HCT116 (cell line): ENCODE measurements at regions not wholly inside any gene's neighbourhood (a gene's known extent, or its start where the extent isn't known, plus 50 kb on each side); places are given as distances from the start of the nearest gene placed in this dataset.

ENCODE experiments used
- ATAC-seq: fragments of 200-7000 bp; cut with Tn5 transposase; 2 replicates; pipeline ENCODE4 v1.9.1; 2020; ENCODE audit warnings: mild to moderate bottlenecking, moderate library complexity
- BruUV-seq: library from RNA; stranded (reverse); fragments of 400-500 nt; replicated peaks from 2 replicates; lab custom pipeline; 2021; lab: Mats Ljungman, UMichigan
- CTCF ChIA-PET: fragments of 300-600 bp; sonication (Branson Sonifier 250); formaldehyde crosslinking; loops from one replicate; lab custom pipeline; 2021; ENCODE audit warnings: antibody characterized with exemption; lab: Charles Lee
- POLR2A ChIA-PET: fragments of 300-600, 350-600 bp; sonication (Branson Sonifier 250); formaldehyde crosslinking; loops from one replicate; lab custom pipeline; 2021; ENCODE audit warnings: antibody characterized with exemption; lab: Charles Lee
- RAD21 ChIA-PET, 2 experiments: fragments of 300-600 bp; sonication (Branson Sonifier 250); formaldehyde crosslinking; loops; one replicate each; lab custom pipeline; 2023; ENCODE audit warnings: low total read pairs in 2 of 2; ENCODE audit not compliant: uncharacterized antibody in 2 of 2, unreplicated experiment in 2 of 2, low non-redundant PET in 1 of 2; lab: Charles Lee
- DNase-seq: peaks from one replicate; pipeline ENCODE4 v3.0.0-alpha.2; 2010; ENCODE audit warnings: low read depth, low spot score
- H2AFZ ChIP-seq: fragments of 200-600 bp; shearing (Covaris generic), sonication (generic); 2 replicates; pipeline ENCODE4 v1.6.1; 2017; ENCODE audit warnings: low read depth, mixed run types, mixed read lengths, antibody characterized with exemption, low read length; ENCODE audit not compliant: poor library complexity, severe bottlenecking
- H3K27ac ChIP-seq: 2 replicates; pipeline ENCODE4 v1.5.1; 2012; ENCODE audit warnings: low read depth, low read length
- H3K27me3 ChIP-seq: fragments of 200-600 bp; sonication (generic); 2 replicates; pipeline ENCODE4 v1.6.1; 2016; ENCODE audit warnings: mixed run types, low read length, mixed read lengths; ENCODE audit not compliant: insufficient read depth
- H3K36me3 ChIP-seq, 2 experiments: fragments of 200-500 bp in 1 of 2; fragments of 200-600 bp in 1 of 2; sonication (Bioruptor generic) in 1 of 2; sonication (generic) in 1 of 2; 2 replicates each; pipeline versions ENCODE4 v1.5.1 to v1.6.1; 2014 to 2016; ENCODE audit warnings: low read length in 2 of 2, inconsistent platforms in 1 of 2, mixed read lengths in 1 of 2, mixed run types in 1 of 2; ENCODE audit not compliant: insufficient read depth in 2 of 2, control insufficient read depth in 1 of 2
- H3K4me1 ChIP-seq, 2 experiments: fragments of 200-600 bp in 1 of 2; sonication (generic) in 1 of 2; 2 replicates each; pipeline versions ENCODE4 v1.5.1 to v1.6.1; 2012 to 2017; ENCODE audit warnings: low read length in 2 of 2, inconsistent platforms in 1 of 2, mild to moderate bottlenecking in 1 of 2, mixed read lengths in 1 of 2, mixed run types in 1 of 2, moderate library complexity in 1 of 2; ENCODE audit not compliant: insufficient read depth in 2 of 2, control insufficient read depth in 1 of 2
- H3K4me2 ChIP-seq: fragments of 200-600 bp; sonication (generic); 2 replicates; pipeline ENCODE4 v1.6.1; 2017; ENCODE audit warnings: mixed run types, low read length, mixed read lengths
- H3K4me3 ChIP-seq, 2 experiments: fragments of 200-600 bp in 1 of 2; sonication (generic) in 1 of 2; replicated peaks in 1 of 2; 2 replicates each; pipeline ENCODE4 v1.5.1; 2011 to 2016; ENCODE audit warnings: low read length in 2 of 2, control low read depth in 1 of 2, low read depth in 1 of 2, mild to moderate bottlenecking in 1 of 2, mixed read lengths in 1 of 2, mixed run types in 1 of 2
- H3K79me2 ChIP-seq: fragments of 200-600 bp; sonication (generic); 2 replicates; pipeline ENCODE4 v1.6.1; 2017; ENCODE audit warnings: mild to moderate bottlenecking, mixed run types, low read length, moderate library complexity, mixed read lengths; ENCODE audit not compliant: insufficient read depth
- H3K9ac ChIP-seq: fragments of 200-600 bp; sonication (generic); 2 replicates; pipeline ENCODE4 v1.6.1; 2016; ENCODE audit warnings: low read length, mixed read lengths
- H3K9me2 ChIP-seq: fragments of 200-600 bp; sonication (generic), shearing (Covaris generic); 2 replicates; pipeline ENCODE4 v1.6.1; 2017; ENCODE audit warnings: mixed run types, mild to moderate bottlenecking, moderate library complexity; ENCODE audit not compliant: insufficient read depth
- H3K9me3 ChIP-seq, 2 experiments: fragments of 200-500 bp in 1 of 2; fragments of 200-600 bp in 1 of 2; sonication (Bioruptor generic) in 1 of 2; sonication (generic) in 1 of 2; 2 replicates each; pipeline ENCODE4 v1.6.1; 2014 to 2017; ENCODE audit warnings: low read length in 2 of 2, mixed read lengths in 2 of 2, inconsistent platforms in 1 of 2, low read depth in 1 of 2, mild to moderate bottlenecking in 1 of 2, mixed run types in 1 of 2, moderate library complexity in 1 of 2; ENCODE audit not compliant: control insufficient read depth in 1 of 2, insufficient read depth in 1 of 2
- H4K20me1 ChIP-seq: fragments of 200-600 bp; sonication (generic), shearing (Covaris generic); 2 replicates; pipeline ENCODE4 v1.6.1; 2017; ENCODE audit warnings: mixed run types, mild to moderate bottlenecking, moderate library complexity; ENCODE audit not compliant: insufficient read depth
- JUND ChIP-seq: IDR thresholded peaks from 2 replicates; pipeline ENCODE4 v1.6.1; 2012
- SRF ChIP-seq: IDR thresholded peaks from 2 replicates; pipeline ENCODE4 v1.6.1; 2012; ENCODE audit warnings: low read depth
- ZNF274 ChIP-seq: fragments of 200-500 bp; sonication (Bioruptor generic); IDR thresholded peaks from 2 replicates; pipeline ENCODE4 v1.6.1; 2014; ENCODE audit warnings: mild to moderate bottlenecking, low read depth, low read length, inconsistent platforms
- intact Hi-C: fragments of 100-400 bp; cut with micrococcal nuclease; formaldehyde crosslinking; loops from 2 replicates; pipeline ENCODE4 v1.10.0; 2022
- TF ChIP-seq, protein P1 (sequence below): IDR thresholded peaks from 2 replicates; pipeline ENCODE4 v1.6.1; 2012

DNA sequence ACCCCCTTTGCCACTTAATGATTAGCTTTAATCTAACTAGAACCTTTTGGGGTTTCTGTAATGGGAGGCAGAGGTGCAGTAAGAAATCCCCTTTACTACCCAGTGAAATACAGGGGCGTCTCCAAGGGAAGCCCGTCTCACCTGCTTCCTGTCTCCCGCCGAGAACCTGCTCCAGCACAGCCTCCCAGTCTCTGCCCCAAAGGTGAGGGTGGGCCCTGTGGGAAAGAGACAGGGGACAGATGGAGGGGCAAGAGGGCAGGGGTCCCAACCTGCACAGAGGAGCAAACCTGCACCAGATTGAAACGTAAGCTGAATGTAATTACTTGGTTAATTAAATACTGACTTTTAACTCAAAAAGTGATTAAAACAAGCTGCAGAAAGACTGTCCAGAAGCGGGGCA lies 474.2 kb upstream of the SULF2 start:
- RAD21 ChIA-PET, result no interaction called here
- H3K4me1 ChIP-seq, result no peaks in the 10 kb centered on the region
- POLR2A ChIA-PET, result no interaction called here
- no peaks in the 10 kb centered on the region for H3K79me2 ChIP-seq
- H3K27ac ChIP-seq, result no peak overlapping the region
- no peak overlapping the region for H3K4me3 ChIP-seq
- CTCF ChIA-PET, result no interaction called here
- intact Hi-C loops, result no loop called here
- no peak overlapping the region for H3K4me2 ChIP-seq
- BruUV-seq, result no TSS peak
- peaks cover 22% of the 10 kb centered on the region; the same call in 1 of the 2 replicates for H3K27me3 ChIP-seq
- no peak for ATAC-seq
- H3K9ac ChIP-seq, result no peak overlapping the region
- no peak for TF ChIP-seq JUND
- DNase-seq, result no peak
- H3K9me3 ChIP-seq, result no peaks in the 10 kb centered on the region
- H3K36me3 ChIP-seq, result no peaks in the 10 kb centered on the region
- H4K20me1 ChIP-seq, result no peaks in the 10 kb centered on the region
- no peak overlapping the region for H2AFZ ChIP-seq
- H3K9me2 ChIP-seq, result no peaks in the 10 kb centered on the region

GRCh38 chr20:48257833-48258232 lies 472.6 kb upstream of the SULF2 start:
- Histone ChIP-seq H3K9ac (no peak overlapping the region), H3K27ac (no peak overlapping the region), H3K4me1 (no peaks in the 10 kb centered on the region), H2AFZ (no peak overlapping the region), H3K4me3 (no peak overlapping the region), H4K20me1 (no peaks in the 10 kb centered on the region), H3K9me2 (no peaks in the 10 kb centered on the region), H3K9me3 (no peaks in the 10 kb centered on the region), H3K4me2 (no peak overlapping the region), H3K36me3 (no peaks in the 10 kb centered on the region), H3K79me2 (no peaks in the 10 kb centered on the region), H3K27me3 (peaks cover 17% of the 10 kb centered on the region; the same call in 1 of the 2 replicates)
- POLR2A ChIA-PET, result no interaction called here
- TF ChIP-seq SRF (no peak), ZNF274 (no peak)
- TF ChIP-seq, protein P1, sequence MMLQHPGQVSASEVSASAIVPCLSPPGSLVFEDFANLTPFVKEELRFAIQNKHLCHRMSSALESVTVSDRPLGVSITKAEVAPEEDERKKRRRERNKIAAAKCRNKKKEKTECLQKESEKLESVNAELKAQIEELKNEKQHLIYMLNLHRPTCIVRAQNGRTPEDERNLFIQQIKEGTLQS, result no peak
- intact Hi-C loops, result no loop called here
- RAD21 ChIA-PET, result no interaction called here
- CTCF ChIA-PET, result no interaction called here
- ATAC-seq (no peak), DNase-seq (no peak)
- no TSS peak for BruUV-seq
